CD14-positive monocyte (primary cell): ENCODE measurements at regions not wholly inside any gene's neighbourhood (a gene's known extent, or its start where the extent isn't known, plus 50 kb on each side); places are given as distances from the start of the nearest gene placed in this dataset.

ENCODE experiments used
- DNase-seq, 3 donors: peaks; one replicate each; pipeline ENCODE4 v3.0.0-alpha.2; 2011 to 2022
- H2AFZ ChIP-seq: 2 replicates; pipeline ENCODE4 v1.6.0; 2012; ENCODE audit warnings: mild to moderate bottlenecking, low read depth, low read length, inconsistent platforms; ENCODE audit not compliant: insufficient read depth, poor library complexity, severe bottlenecking
- H3K27ac ChIP-seq, 2 donors: 1 replicate in 1 of 2; 2 replicates in 1 of 2; pipeline ENCODE4 v1.5.1; 2012 to 2013; ENCODE audit warnings: low read length in 2 of 2, control low read depth in 1 of 2, inconsistent platforms in 1 of 2, low read depth in 1 of 2, mild to moderate bottlenecking in 1 of 2
- H3K27me3 ChIP-seq, 2 donors: one replicate each; pipeline versions ENCODE4 v1.6.0 to v1.6.1; 2011 to 2013; ENCODE audit warnings: low read length in 2 of 2; ENCODE audit not compliant: control insufficient read depth in 2 of 2, insufficient read depth in 2 of 2
- H3K36me3 ChIP-seq, 2 donors: replicated peaks in 1 of 2; 1 replicate in 1 of 2; 2 replicates in 1 of 2; pipeline versions ENCODE4 v1.5.1 to v1.6.1; 2012 to 2013; ENCODE audit warnings: low read length in 2 of 2, control low read depth in 1 of 2, inconsistent platforms in 1 of 2, mild to moderate bottlenecking in 1 of 2; ENCODE audit not compliant: insufficient read depth in 2 of 2, control insufficient read depth in 1 of 2
- H3K4me1 ChIP-seq, 2 donors: 1 replicate in 1 of 2; 2 replicates in 1 of 2; pipeline versions ENCODE4 v1.5.1 to v1.6.1; 2012 to 2013; ENCODE audit warnings: low read length in 2 of 2, control low read depth in 1 of 2, inconsistent platforms in 1 of 2, mild to moderate bottlenecking in 1 of 2, moderate library complexity in 1 of 2; ENCODE audit not compliant: insufficient read depth in 2 of 2, control insufficient read depth in 1 of 2
- H3K4me2 ChIP-seq: replicated peaks from 2 replicates; pipeline ENCODE3; 2012; ENCODE audit warnings: low read length, moderate library complexity, mild to moderate bottlenecking; ENCODE audit not compliant: poor library complexity, severe bottlenecking; ENCODE audit errors: extremely low read depth
- H3K4me3 ChIP-seq, 3 experiments: fragments of 200-600 bp in 1 of 3; sonication (generic) in 1 of 3; replicated peaks in 1 of 3; 1 replicate in 2 of 3; 2 replicates in 1 of 3; pipeline ENCODE4 v1.5.1; 2011 to 2013; ENCODE audit warnings: low read length in 3 of 3, mild to moderate bottlenecking in 3 of 3, control low read depth in 2 of 3, low read depth in 2 of 3, inconsistent platforms in 1 of 3, moderate library complexity in 1 of 3
- H3K79me2 ChIP-seq: 2 replicates; pipeline ENCODE4 v1.6.0; 2012; ENCODE audit warnings: mild to moderate bottlenecking, control low read depth, inconsistent platforms, low read length, moderate library complexity; ENCODE audit not compliant: insufficient read depth
- H3K9ac ChIP-seq: 2 replicates; pipeline ENCODE4 v1.6.0; 2017; ENCODE audit warnings: low read length, mild to moderate bottlenecking; ENCODE audit not compliant: insufficient read depth, poor library complexity, severe bottlenecking
- H3K9me3 ChIP-seq, 2 donors: replicated peaks in 1 of 2; 1 replicate in 1 of 2; 2 replicates in 1 of 2; pipeline versions ENCODE4 v1.5.1 to v1.6.1; 2012 to 2013; ENCODE audit warnings: low read length in 2 of 2, control low read depth in 1 of 2; ENCODE audit not compliant: control insufficient read depth in 1 of 2, insufficient read depth in 1 of 2
- H4K20me1 ChIP-seq: 2 replicates; pipeline ENCODE4 v1.6.0; 2012; ENCODE audit warnings: mild to moderate bottlenecking, low read length, control low read depth, moderate library complexity; ENCODE audit not compliant: insufficient read depth
- H3K27ac Mint-ChIP-seq, 7 donors: one replicate each; pipeline ENCODE4 v1.8.0; 2020; ENCODE audit warnings: mild to moderate bottlenecking in 7 of 7, mixed read lengths in 7 of 7, moderate library complexity in 6 of 7, inconsistent platforms in 2 of 7
- H3K27me3 Mint-ChIP-seq, 3 donors: one replicate each; pipeline ENCODE4 v1.8.0; 2021 to 2022; ENCODE audit warnings: low read depth in 3 of 3, mild to moderate bottlenecking in 3 of 3, mixed read lengths in 3 of 3, moderate library complexity in 3 of 3, inconsistent platforms in 1 of 3
- H3K36me3 Mint-ChIP-seq, 2 donors: one replicate each; pipeline ENCODE4 v1.8.0; 2020; ENCODE audit warnings: mixed read lengths in 2 of 2, inconsistent platforms in 1 of 2, mild to moderate bottlenecking in 1 of 2
- H3K4me1 Mint-ChIP-seq: one replicate; pipeline ENCODE4 v1.8.0; 2020; ENCODE audit warnings: mild to moderate bottlenecking, mixed read lengths
- H3K4me3 Mint-ChIP-seq, 2 donors: one replicate each; pipeline ENCODE4 v1.8.0; 2020; ENCODE audit warnings: mild to moderate bottlenecking in 2 of 2, mixed read lengths in 2 of 2, moderate library complexity in 1 of 2
- H3K9me3 Mint-ChIP-seq, 7 donors: one replicate each; pipeline ENCODE4 v1.8.0; 2020 to 2022; ENCODE audit warnings: mixed read lengths in 7 of 7, mild to moderate bottlenecking in 6 of 7, moderate library complexity in 6 of 7, inconsistent platforms in 2 of 7
- CTCF ChIP-seq: fragments of 200-600 bp; IDR thresholded peaks from one replicate; pipeline ENCODE4 v1.8.0; 2022; ENCODE audit warnings: antibody characterized with exemption, mild to moderate bottlenecking
- WGBS: methylation state at CpG from one replicate; pipeline ENCODE4 v1.1.5; 2013; ENCODE audit warnings: missing lambda C conversion rate; ENCODE audit not compliant: insufficient coverage; 5-methylcytosine and 5-hydroxymethylcytosine counted together
- intact Hi-C, 2 donors: fragments of 100-400 bp; cut with micrococcal nuclease; formaldehyde crosslinking; loops; one replicate each; pipeline versions ENCODE4 v1.15.0 to v1.15.1; 2023

- Histone ChIP-seq H3K36me3 (no peaks in the 10 kb centered on the region), H3K4me1 (no peaks in the 10 kb centered on the region), H3K27me3 (no peaks in the 10 kb centered on the region), H3K9ac (no peak overlapping the region), H3K4me3 (no peak overlapping the region), H3K4me2 (no peak overlapping the region), H4K20me1 (no peaks in the 10 kb centered on the region), H3K27ac (no peak overlapping the region), H3K9me3 (peaks cover 4 to 14% of the 10 kb centered on the region in 2 donors), H2AFZ (no peak overlapping the region), H3K79me2 (no peaks in the 10 kb centered on the region)
- intact Hi-C loops: no loop called here
- 57% methylated on average over 1 of the region's 1 CpG for WGBS
- Mint-ChIP-seq H3K4me3 (no peak overlapping the region), H3K4me1 (no peaks in the 10 kb centered on the region), H3K27ac (no peak overlapping the region), H3K9me3 (peaks cover 0 to 17% (median 7%) of the 10 kb centered on the region in 7 donors), H3K36me3 (no peaks in the 10 kb centered on the region), H3K27me3 (peaks cover 0 to 3% (median 0%) of the 10 kb centered on the region in 3 donors)
- DNase-seq: no peak
- no peak for TF ChIP-seq CTCF
Measured at GRCh38 chr5:12095808-12096281, 191.6 kb upstream of the CTNND2 start.

- DNase-seq: no peak
- Histone ChIP-seq H2AFZ (no peak overlapping the region), H4K20me1 (no peaks in the 10 kb centered on the region), H3K36me3 (no peaks in the 10 kb centered on the region), H3K4me1 (no peaks in the 10 kb centered on the region), H3K27me3 (no peaks in the 10 kb centered on the region), H3K79me2 (no peaks in the 10 kb centered on the region), H3K9me3 (peaks cover 4 to 14% of the 10 kb centered on the region in 2 donors), H3K4me3 (no peak overlapping the region), H3K27ac (no peak overlapping the region), H3K9ac (no peak overlapping the region), H3K4me2 (no peak overlapping the region)
- H3K27ac Mint-ChIP-seq: no peak overlapping the region
- H3K9me3 Mint-ChIP-seq: peaks cover 0 to 20% (median 5%) of the 10 kb centered on the region in 7 donors
- H3K4me3 Mint-ChIP-seq: no peak overlapping the region
- H3K36me3 Mint-ChIP-seq: no peaks in the 10 kb centered on the region
- no CpG with 5 or more reads among the region's 6 CpGs for WGBS
- H3K27me3 Mint-ChIP-seq: peaks cover 0 to 2% (median 1%) of the 10 kb centered on the region in 3 donors
- H3K4me1 Mint-ChIP-seq: no peaks in the 10 kb centered on the region
- TF ChIP-seq CTCF: no peak
- intact Hi-C loops: no loop called here
Measured at GRCh38 chr5:12093586-12093985, 189.3 kb upstream of the CTNND2 start.
